HG03558 (cell line): ENCODE measurements at regions not wholly inside any gene's neighbourhood (a gene's known extent, or its start where the extent isn't known, plus 50 kb on each side); places are given as distances from the start of the nearest gene placed in this dataset.
"Not testable (repeated sequence)": the region's sequence is repeated elsewhere in the genome, so short reads cannot be mapped to it uniquely, and the experiment has no call there.

Source experiments
- ATAC-seq: cut with Tn5 transposase; IDR thresholded peaks from one replicate; pipeline ENCODE4 v1.9.1; 2021; ENCODE audit warnings: moderate number of reproducible peaks; ENCODE audit not compliant: unreplicated experiment; ENCODE audit errors: extremely low read depth

GRCh38 chr2:142767847-142768246 is 109.6 kb upstream of the KYNU start:
- no peak for ATAC-seq

- no peak for ATAC-seq
Observed at GRCh38 chr2:142758973-142759372, 118.5 kb upstream of the KYNU start.

- no peak for ATAC-seq
Observed at GRCh38 chr2:142757111-142757510, 120.4 kb upstream of the KYNU start.

GRCh38 chr2:142756430-142756829 is 121.0 kb upstream of the KYNU start:
- no peak for ATAC-seq

- ATAC-seq, result no peak
Observed at GRCh38 chr2:142755191-142755590, 122.3 kb upstream of the KYNU start.

- ATAC-seq, result no peak
Observed at GRCh38 chr2:142754182-142754581, 123.3 kb upstream of the KYNU start.

- ATAC-seq, result no peak
Observed at GRCh38 chr2:142750858-142751257, 126.6 kb upstream of the KYNU start.

- ATAC-seq, result no peak
Observed at GRCh38 chr2:142748559-142749099, 128.8 kb upstream of the KYNU start.

- no peak for ATAC-seq
Observed at GRCh38 chr2:142745691-142746090, 131.8 kb upstream of the KYNU start.

- ATAC-seq, result no peak
Observed at GRCh38 chr2:142742371-142743214, 134.9 kb upstream of the KYNU start.

- peak; percentile 72 for ATAC-seq
Observed at GRCh38 chr2:142741764-142742269, 135.6 kb upstream of the KYNU start.

GRCh38 chr2:142734770-142735169 is 142.7 kb upstream of the KYNU start:
- ATAC-seq, result no peak

GRCh38 chr2:142734231-142734630 is 143.2 kb upstream of the KYNU start:
- ATAC-seq, result no peak

- ATAC-seq, result not testable (repeated sequence)
Observed at GRCh38 chr2:142729814-142730213, 147.7 kb upstream of the KYNU start.

GRCh38 chr2:142727821-142728478 is 149.5 kb upstream of the KYNU start:
- not testable (repeated sequence) for ATAC-seq

GRCh38 chr2:142725386-142725785 is 152.1 kb upstream of the KYNU start:
- ATAC-seq, result no peak

GRCh38 chr2:142724713-142725349 is 152.6 kb upstream of the KYNU start:
- ATAC-seq, result no peak

GRCh38 chr2:142724186-142724585 is 153.3 kb upstream of the KYNU start:
- ATAC-seq, result no peak

- peak; percentile 39 for ATAC-seq
Observed at GRCh38 chr2:142723236-142723635, 154.2 kb upstream of the KYNU start.

GRCh38 chr2:142722569-142722968 is 154.9 kb upstream of the KYNU start:
- no peak for ATAC-seq

GRCh38 chr2:142722086-142722485 is 155.4 kb upstream of the KYNU start:
- no peak for ATAC-seq
